DMS 273 treated with DMSO at 0.1 percent for 48 hours (cell line): ENCODE measurements at regions not wholly inside any gene's neighbourhood (a gene's known extent, or its start where the extent isn't known, plus 50 kb on each side); places are given as distances from the start of the nearest gene placed in this dataset.
"Not testable (repeated sequence)": the region's sequence is repeated elsewhere in the genome, so short reads cannot be mapped to it uniquely, and the experiment has no call there.

ENCODE experiments used
- DNase-seq: peaks from one replicate; lab custom pipeline; 2025; lab: John Stamatoyannopoulos, UW

DNA sequence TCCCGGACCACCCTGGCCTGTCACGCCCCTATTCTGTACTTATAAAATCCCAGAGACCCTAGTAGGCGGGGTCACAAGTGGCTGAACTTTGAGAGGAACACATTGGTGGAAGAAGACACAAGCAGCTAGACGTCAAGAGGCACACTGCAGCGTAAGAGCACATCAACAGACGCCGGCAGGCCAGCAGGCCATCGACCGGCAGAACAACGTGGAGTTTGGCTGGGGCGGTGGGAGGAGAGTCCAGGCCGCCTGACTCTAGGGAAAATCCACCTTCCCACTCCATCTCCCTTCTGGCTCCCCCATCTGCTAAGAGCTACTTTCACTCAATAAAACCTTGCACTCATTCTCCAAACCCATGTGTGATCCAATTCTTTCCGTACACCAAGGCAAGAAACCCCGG, 601.8 kb upstream of the CDH2 start:
- no peak for DNase-seq

DNA sequence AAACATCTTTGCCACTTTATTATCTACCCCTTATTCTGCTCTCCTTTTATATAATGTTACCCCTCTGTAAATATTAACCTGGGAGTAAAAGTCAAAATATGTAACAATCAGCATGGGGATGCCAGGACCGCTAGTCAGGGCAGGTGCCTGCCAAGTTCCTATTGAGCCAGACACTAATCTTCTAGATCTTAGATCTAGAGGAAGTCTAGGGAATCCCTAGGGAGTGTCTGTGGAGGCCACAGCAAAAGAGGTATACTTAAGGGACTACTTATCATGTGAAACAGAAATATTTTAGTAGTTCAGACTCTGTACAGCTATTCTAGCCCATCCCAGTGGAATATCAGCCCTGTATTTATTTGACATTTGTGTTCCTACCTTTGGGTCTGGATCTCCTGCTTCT, 600.8 kb upstream of the CDH2 start:
- no peak for DNase-seq

GRCh38 chr18:28771849-28772248, 594.9 kb upstream of the CDH2 start:
- DNase-seq = no peak

GRCh38 chr18:28768791-28769768, 592.1 kb upstream of the CDH2 start:
- no peak for DNase-seq

DNA sequence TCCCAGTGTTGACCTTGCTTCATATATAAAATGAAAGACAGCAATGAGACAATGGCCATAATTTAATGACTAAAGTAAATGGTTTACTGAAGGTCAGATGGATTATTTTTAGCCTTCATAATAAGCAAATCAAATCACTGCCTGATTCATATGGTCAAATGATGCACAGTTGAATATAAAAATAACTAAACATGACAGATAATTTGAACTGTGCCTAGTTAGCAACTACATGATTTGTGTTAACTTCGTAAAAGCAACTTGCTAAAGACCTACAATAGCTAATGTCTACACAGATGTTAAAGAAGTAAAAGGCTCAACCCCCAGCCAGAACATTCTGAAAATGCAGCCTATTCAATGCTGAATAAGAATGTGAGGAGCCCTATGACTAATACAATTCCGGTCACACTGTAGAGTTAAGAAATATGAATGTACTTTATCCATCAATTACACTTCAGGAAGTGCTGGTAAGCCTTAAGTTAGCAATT, 590.8 kb upstream of the CDH2 start:
- DNase-seq = no peak

DNA sequence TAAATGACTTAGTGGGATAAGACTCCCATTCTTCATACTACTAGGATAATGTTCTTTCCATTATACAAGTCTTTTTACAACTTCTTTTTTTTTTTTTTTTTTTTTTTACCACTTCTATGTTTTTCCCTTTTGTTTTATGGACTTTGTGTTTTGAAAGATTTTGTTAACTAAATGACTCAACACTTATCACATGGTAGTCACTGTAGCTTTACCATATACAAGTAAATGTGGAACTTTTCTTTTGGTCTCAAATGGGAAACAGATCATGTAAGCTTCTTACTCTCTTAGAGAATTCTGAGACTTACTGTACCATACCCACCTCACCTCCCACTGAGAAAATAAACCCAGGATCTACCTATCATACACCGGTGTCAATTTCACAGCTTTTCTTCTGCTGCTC, 590.3 kb upstream of the CDH2 start:
- DNase-seq = no peak

GRCh38 chr18:28766721-28767120, 589.8 kb upstream of the CDH2 start:
- no peak for DNase-seq

GRCh38 chr18:28766027-28766426, 589.1 kb upstream of the CDH2 start:
- DNase-seq = no peak

- DNase-seq = no peak
These were observed 583.4 kb upstream of the CDH2 start for GRCh38 chr18:28760299-28760698.

DNA sequence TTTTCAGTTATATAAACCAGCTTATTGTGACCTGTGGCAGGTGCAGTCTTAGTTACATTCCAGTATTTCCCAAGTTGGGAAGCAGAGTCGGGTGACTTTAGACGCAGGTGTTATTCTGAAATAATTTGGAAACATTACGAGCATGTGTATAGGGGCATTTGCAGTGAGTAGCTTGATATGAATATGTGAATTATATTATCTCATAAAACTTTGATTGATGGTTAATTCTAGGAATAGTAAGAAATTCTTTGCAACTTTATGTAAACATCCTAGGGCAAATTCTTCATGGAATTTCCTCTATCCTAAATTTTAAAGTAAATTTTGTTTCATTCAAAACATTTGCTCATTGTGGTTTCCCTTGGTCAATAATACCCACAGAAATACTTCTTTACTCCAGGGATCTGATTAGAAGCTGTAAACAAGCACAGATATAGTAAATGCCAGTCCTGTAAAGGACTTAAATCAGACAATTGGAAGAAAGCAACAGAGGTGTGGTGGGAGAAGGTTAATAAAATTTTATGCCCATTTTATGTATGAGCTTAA, 580.6 kb upstream of the CDH2 start:
- DNase-seq = no peak

DNA sequence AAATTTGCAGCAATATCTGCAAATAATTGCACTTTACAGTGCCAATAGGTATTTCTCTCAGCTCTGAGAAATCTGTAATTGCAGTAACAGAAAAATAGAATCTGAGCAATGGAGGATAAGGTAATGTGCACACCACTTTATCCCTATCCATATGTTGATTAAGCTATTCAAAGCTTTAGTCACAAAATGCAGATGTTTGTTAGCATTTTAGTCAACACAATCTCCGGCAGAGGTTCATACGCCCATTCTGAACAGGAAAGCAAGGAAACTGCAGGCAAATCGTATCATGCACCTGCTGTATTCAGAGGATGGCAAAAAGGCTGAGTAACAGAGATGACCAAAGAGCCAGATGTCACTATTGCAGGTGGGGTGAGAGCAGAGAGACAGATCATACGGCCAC, 566.2 kb upstream of the CDH2 start:
- DNase-seq = no peak

DNA sequence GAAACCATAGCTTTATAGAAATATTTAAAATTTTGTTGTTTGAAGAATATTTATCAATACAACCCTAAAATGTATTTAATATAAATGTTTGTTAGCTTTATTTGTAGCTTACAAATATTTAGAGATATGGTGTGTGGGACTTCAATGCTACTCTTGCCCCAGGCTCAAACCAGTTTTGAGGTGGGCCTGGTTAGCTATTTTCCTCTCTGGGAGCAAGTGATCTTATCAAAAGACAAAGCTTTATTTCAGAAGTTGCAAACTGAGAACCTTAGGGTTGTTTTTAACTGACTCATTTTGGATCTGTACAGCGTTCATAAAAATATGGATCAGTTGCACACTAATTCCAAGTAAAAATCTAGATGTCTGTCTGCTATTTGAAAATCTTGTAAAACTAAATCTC, 563.6 kb upstream of the CDH2 start:
- no peak for DNase-seq

DNA sequence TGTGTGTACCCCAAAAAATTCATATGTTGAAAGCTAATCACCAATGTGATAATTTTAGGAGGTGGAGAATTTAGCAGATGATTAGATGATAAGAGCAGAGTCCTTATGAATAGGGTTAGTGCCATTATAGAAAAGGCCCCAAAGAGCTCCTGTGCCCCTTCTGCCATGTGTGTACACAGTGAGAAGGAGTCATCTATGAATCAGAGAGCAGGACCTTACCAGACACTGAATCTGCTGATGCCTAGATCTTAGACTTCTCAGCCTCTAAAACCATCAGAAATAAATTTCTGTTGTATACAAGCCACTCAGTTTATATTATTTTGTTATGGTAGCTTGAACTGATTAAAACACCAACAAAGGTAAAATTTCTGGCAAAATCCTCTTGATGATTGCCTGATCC, 560.0 kb upstream of the CDH2 start:
- no peak for DNase-seq

- no peak for DNase-seq
These were observed 559.3 kb upstream of the CDH2 start for GRCh38 chr18:28736223-28736622.

GRCh38 chr18:28735731-28736130, 558.8 kb upstream of the CDH2 start:
- DNase-seq = no peak

DNA sequence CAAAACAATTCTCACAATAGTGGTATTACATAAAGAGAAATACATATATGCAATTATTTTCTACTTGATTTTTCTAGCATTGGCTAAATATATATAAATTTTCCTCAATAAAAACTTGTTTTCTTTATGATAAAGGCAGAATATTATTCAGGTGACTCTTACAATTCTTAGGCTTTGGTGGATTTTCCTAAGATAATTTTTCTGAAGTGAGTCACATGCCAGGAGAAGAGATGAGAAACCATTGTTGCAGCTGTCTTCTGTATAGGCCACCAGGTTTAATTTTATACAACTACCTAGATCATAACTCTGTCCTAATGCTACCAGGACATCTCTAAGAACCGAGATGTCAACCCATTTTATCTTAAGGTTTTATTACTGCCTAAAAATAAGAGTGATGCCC, 552.4 kb upstream of the CDH2 start:
- DNase-seq = no peak

DNA sequence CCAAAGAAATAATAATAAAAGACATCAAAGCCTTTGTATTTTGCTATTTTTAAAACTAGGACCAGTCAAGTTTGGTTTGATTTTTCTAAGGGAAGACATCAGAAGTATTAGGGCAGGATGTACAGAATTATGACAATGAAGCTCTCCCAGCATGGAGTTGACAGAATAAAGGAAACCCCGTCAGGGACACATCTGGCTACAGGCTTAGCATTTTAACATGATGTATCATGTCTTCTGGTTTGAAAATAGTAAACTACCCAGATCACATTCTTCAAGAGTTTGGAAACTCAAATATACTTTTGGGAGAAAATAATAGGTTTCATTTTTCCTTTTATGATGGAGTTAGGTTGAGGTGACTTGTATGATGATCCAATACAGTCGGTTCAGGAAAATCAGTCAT, 552.0 kb upstream of the CDH2 start:
- DNase-seq = no peak

- DNase-seq = not testable (repeated sequence)
These were observed 550.3 kb upstream of the CDH2 start for GRCh38 chr18:28727189-28727588.

DNA sequence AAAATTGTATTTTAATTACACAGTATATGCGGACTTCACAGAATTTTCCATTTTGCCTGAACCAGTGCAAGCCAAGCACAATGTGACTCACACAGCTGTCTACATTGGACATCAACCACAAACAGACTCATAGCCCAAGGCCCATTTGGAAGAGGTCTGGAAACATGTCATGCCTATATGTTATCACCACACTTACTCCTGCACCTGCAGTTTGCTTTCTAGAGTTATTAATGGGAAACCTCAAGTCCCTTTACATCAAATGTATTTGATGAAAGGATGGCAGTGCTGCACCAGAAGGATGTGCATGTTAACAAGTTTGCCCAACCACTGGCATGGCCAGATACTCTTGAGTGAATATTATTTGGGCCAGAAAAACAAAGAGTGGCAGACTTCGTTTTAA, 548.9 kb upstream of the CDH2 start:
- DNase-seq = no peak

GRCh38 chr18:28723506-28723905, 546.6 kb upstream of the CDH2 start:
- DNase-seq = no peak

- no peak for DNase-seq
These were observed 541.8 kb upstream of the CDH2 start for GRCh38 chr18:28718696-28719095.

GRCh38 chr18:28716338-28716737, 539.4 kb upstream of the CDH2 start:
- no peak for DNase-seq

DNA sequence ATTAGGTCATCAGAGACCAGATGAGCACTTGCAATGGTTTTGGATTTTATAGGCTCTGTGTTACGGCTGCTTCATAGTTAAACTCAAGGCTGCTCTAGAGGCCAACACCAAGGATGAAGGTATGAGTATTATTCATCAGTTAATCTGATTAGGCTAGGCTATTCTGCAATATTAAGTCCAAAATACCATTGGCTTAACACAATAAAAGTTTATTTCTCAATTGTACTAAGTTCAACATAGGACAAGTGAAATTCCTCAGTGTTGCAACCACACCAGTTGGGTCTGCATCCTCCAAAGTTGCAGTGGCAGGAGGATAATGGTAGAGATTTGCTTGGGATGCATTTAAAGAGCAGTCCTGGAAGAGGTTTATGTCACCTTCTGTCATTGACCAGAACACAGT, 538.3 kb upstream of the CDH2 start:
- no peak for DNase-seq

DNA sequence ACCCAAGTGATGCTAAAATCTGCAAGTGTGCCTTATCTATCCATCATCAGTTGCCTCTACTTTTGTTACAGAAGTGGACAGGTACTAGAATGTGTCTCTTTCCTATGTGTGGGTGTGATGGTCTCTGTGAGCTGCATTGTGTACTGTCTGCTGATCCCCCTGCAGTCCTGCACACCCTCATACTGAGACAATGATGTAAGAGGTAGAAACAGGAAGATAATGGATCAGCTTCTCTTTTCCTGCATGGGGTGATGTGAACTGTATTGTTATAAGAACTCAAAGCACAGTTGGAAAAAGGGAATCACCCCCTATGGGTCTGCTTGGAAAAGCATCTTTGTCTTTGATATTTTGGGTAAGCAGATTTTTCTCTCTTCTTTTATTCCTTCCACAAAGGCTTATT, 537.6 kb upstream of the CDH2 start:
- no peak for DNase-seq
